ENCODE measurements at regions not wholly inside any gene's neighbourhood (a gene's known extent, or its start where the extent isn't known, plus 50 kb on each side); places are given as distances from the start of the nearest gene placed in this dataset.
"Not testable (repeated sequence)": the region's sequence is repeated elsewhere in the genome, so short reads cannot be mapped to it uniquely, and the experiment has no call there.

DNA sequence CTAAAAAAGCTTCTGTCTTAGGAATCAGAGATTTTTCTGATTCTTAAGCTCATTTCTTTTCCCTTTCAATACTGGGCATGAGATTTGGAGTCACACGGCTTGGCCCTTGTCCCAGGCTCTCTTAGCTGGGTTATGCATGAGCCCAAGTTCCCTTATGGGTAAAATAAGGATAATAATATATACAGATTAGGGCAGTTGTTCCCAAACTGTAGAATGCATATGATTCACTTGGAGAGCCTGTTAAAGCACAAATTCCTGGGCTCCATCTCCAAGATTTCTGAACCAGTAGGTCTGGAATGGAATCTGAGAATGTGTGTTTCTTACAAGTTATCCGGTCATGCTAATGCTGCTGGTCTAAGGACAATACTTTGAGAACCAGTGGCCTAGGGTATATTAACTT, 154.0 kb downstream of the REEP3 start:
- DNase-seq (ENCODE audit: low read depth in 3 of 3, low spot score in 2 of 3) = no peak

DNA sequence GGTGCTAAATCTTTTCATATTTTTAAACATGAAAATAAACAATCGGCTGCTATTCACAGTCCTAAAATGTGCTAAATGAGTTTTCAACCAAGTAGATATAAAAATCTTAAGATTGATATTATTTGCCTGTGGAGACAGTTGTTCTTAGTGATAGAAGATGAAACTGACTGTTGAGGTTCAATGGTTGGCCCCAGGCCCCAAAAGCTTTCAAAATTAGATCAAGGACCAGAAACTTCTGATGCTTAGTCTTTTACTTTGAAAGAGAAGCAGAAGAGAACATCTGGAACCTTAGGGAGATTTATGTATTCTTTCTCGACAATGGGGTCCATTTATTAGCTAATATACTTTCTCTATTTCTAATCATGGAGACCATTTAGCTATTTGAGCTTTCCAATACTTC, 155.8 kb downstream of the REEP3 start:
- no peak for DNase-seq (ENCODE audit: low read depth in 3 of 3, low spot score in 2 of 3)

GRCh38 chr10:63680545-63680944, 159.3 kb downstream of the REEP3 start:
- DNase-seq (ENCODE audit: low read depth in 3 of 3, low spot score in 2 of 3) = not testable (repeated sequence)

GRCh38 chr10:63681993-63682697, 160.9 kb downstream of the REEP3 start:
- no peak for DNase-seq (ENCODE audit: low read depth in 3 of 3, low spot score in 2 of 3)

DNA sequence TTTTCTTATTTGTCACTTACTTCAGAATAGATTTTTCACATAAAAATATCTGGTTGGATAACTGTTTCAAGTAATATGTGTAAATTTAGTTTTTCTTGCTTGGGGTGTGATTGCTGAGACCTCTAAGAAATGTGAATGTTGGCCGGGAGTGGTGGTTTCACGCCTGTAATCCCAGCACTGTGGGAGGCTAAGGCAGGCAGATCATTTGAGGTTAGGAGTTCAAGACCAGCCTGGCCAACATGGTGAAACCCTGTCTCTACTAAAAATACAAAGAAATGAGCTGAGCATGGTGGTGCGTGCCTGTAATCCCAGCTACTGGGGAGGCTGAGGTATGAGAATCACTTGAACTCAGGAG, 161.5 kb downstream of the REEP3 start:
- DNase-seq (ENCODE audit: low read depth in 3 of 3, low spot score in 2 of 3) = not testable (repeated sequence)

GRCh38 chr10:63683223-63683622, 162.0 kb downstream of the REEP3 start:
- no peak for DNase-seq (ENCODE audit: low read depth in 3 of 3, low spot score in 2 of 3)

- no peak for DNase-seq (ENCODE audit: low read depth in 3 of 3, low spot score in 2 of 3)
Observed at GRCh38 chr10:63683686-63684085, 162.5 kb downstream of the REEP3 start.

- no peak for DNase-seq (ENCODE audit: low read depth in 3 of 3, low spot score in 2 of 3)
Observed at GRCh38 chr10:63684257-63684936, 163.2 kb downstream of the REEP3 start.

GRCh38 chr10:63689768-63690167, 168.6 kb downstream of the REEP3 start:
- DNase-seq (ENCODE audit: low read depth in 3 of 3, low spot score in 2 of 3) = no peak

DNA sequence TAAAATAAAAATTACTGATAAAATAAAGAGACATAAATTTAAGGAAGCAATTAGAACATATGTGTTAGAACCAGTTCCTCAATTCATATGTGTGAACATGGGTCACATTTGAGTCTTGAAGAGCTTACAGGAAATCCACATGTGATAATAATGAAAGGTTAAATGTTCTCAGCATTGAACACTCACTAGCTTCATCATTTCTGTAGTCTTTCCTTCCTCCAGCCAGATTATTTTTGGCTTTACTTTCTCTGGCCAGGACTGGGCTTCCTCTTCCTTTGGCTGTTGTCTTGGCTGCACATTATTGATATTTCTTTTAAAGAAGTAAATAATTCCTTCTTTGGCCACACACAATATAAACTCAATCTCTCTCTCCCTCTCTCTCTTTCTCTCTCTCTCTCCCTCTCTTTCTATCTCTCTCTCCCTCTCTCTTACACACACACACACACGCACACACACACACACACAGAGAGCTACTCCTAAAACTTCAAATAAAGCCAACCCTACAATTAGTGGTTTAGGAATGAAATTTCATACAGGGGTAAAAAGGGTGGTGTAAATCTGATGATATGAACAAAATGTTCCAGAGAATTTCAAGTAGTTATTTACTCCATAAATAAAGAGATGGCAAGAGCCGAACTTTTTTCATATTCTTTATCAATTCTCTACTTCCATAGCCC, 171.2 kb downstream of the REEP3 start:
- DNase-seq (ENCODE audit: low read depth in 3 of 3, low spot score in 2 of 3) = no peak

DNA sequence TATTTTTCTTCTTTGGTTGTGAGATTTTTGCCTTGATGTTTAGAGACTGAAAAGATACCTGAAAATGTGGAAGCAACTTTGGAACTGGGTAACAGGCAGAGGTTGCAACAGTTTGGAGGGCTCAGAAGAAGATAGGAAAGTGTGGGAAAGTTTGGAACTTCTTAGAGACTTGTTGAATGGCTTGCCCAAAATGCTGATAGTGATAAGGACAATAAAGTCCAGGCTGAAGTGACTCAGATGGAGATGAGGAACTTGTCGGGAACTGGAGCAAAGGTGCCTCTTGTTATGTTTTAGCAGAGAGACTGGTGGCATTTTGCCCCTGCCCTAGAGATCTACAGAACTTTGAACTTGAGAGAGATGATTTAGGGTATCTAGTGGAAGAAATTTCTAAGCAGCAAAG, 171.8 kb downstream of the REEP3 start:
- not testable (repeated sequence) for DNase-seq (ENCODE audit: low read depth in 3 of 3, low spot score in 2 of 3)

- DNase-seq (ENCODE audit: low read depth in 3 of 3, low spot score in 2 of 3) = no peak
Observed at GRCh38 chr10:63696205-63696604, 175.0 kb downstream of the REEP3 start.

DNA sequence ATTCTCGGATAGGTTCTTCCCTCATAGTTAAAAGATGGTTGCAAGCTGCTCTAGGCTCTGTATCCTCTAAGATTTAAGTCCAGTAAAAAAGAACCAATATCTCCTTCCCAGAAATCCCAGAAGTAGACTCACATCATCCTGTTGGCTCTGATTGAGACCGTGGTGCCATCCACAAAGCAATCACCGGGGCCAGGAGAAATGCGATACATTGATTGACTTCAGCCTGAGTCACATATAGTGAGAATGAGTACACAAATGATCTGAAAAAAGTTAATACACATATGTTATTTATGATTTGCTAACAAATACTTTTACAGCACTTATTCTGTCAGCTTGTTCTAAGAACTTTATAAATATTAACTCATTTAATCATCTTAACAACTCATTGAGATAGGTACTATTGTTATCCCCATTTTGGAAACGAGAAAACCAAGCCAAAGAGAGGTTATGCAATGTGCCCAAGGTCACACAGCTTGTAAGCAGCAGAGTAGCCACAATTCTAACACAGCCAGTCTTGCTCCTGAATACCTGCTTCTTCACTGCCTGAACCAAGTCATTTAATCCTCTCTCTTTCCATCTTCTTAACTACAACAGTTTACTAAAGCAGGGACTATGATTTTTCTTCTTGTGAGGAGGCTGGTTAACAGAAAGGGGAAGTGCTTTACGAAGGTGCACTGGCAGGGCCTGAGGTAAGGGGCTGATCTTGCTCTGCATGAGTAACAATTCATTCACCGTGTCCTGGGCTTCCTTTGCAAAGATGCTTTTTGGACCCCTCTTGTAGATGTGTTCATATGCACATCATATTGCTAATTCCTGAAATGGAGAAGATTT, 177.0 kb downstream of the REEP3 start:
- no peak for DNase-seq (ENCODE audit: low read depth in 3 of 3, low spot score in 2 of 3)

- no peak for DNase-seq (ENCODE audit: low read depth in 3 of 3, low spot score in 2 of 3)
Observed at GRCh38 chr10:63698787-63699150, 177.6 kb downstream of the REEP3 start.

DNA sequence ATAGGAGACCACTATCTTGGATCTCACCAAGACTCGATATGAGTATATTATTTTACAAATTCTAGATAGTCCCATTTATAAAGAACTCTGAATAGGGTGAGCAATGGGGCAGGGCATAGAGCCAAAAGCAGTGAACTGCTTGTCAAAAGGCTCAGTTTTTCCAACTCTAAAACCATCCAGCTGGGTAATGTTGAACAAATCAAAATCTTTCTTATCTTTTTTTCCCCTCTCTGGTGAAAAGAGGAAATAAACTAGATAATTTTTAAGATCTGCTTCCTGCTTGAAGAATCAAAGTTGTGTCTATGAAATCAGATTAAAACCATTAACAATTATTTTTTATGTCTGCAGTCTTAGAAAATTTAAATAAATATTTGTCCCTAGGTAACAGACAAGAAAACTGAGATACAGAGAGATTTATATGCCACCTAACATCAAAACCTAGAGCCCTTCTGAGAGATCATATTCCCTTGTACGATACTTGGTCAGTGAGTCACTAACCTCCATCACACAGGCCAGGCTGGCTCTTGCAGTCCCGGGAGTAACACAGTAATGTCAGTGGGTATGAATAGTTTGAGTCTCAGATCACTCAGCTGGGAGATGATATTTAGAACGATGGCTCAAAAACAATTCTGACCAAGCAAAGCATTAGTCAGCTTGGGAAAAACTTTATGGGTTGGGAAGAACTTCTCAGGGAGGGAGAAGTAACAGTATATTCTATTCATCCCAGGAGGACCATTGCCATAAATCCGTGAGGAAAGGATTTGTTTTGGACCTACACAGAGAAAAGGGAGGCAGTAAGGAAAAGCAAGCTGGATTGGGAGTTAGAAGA, 178.8 kb downstream of the REEP3 start:
- DNase-seq (ENCODE audit: low read depth in 3 of 3, low spot score in 2 of 3) = no peak

- DNase-seq (ENCODE audit: low read depth in 3 of 3, low spot score in 2 of 3) = no peak
Observed at GRCh38 chr10:63700631-63701156, 179.5 kb downstream of the REEP3 start.

- DNase-seq (ENCODE audit: low read depth in 3 of 3, low spot score in 2 of 3) = no peak
Observed at GRCh38 chr10:63702092-63702491, 180.9 kb downstream of the REEP3 start.

DNA sequence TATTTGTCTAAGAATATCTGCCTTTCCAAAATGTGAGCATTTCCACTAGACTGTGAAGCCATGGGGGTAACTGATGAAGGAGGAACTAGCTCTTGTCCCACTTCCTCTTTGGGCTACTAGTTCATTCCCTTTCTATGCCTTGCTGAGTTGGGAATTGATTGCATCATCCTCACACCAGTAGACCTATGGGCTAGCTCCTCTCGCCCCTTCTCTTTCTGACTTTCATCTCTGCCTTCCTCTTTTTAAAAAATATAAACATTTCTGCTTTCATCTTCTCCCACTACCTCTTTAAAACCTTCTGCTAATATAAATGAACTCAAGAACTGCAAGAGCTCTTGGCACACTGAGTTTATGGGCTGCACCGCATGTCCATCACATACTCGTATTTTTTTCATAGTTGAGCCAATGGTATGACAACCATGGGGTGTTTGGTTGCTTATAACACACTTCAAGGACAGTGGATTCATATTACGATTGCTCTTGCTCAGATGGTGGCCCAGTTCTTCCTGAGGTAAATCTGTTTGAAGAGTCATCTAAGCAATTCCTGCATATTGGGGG, 182.0 kb downstream of the REEP3 start:
- no peak for DNase-seq (ENCODE audit: low read depth in 3 of 3, low spot score in 2 of 3)

DNA sequence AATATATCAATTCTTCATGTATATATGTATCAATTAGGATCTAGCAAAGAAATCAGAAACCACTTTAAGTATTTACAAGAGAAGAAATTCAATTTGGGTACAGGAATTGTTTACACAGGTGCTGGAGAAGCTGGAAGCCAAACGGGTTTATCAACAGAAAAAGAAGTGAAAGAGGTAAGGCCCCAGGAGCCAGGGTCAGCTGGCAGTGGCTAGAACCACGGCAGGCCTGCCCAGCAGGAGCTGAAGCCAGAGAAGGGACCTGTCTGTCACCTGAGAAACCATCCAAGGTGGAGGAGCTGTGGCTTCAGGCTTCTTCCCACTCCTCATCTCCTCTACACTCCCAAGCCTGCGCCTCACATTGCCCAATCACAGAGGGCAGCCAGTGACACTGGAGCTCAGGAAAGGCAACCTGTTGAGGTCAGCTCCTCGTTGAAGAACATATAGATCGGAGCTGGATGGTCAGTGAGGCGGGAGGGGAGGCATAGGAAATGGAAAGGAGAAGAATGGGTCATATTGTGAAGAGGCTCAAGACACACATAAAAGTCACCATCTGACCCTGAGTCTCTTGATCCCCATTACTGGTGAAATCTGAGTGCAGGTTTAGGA, 182.6 kb downstream of the REEP3 start:
- no peak for DNase-seq (ENCODE audit: low read depth in 3 of 3, low spot score in 2 of 3)

All from right renal cortex interstitium (tissue), 3 donors.